Smooth muscle cell (in vitro differentiated cells): ENCODE measurements at regions not wholly inside any gene's neighbourhood (a gene's known extent, or its start where the extent isn't known, plus 50 kb on each side); places are given as distances from the start of the nearest gene placed in this dataset.

ENCODE experiments used
- DNase-seq: peaks from one replicate; lab custom pipeline; 2025; ENCODE audit not compliant: unreplicated experiment; lab: John Stamatoyannopoulos, UW
- H2AFZ ChIP-seq: fragments of 200-600 bp; sonication (generic); 2 replicates; pipeline ENCODE4 v1.6.0; 2016; ENCODE audit warnings: antibody characterized with exemption, low read depth, mild to moderate bottlenecking
- H3F3A ChIP-seq: fragments of 200-600 bp; sonication (generic); 2 replicates; pipeline ENCODE4 v1.6.0; 2017; ENCODE audit warnings: antibody characterized with exemption, low read depth
- H3K27ac ChIP-seq: fragments of 200-600 bp; sonication (generic); 2 replicates; pipeline ENCODE4 v1.5.1; 2016; ENCODE audit warnings: low read depth, mild to moderate bottlenecking
- H3K27me3 ChIP-seq: fragments of 200-600 bp; sonication (generic); 2 replicates; pipeline ENCODE4 v1.6.1; 2016; ENCODE audit warnings: low read depth, mild to moderate bottlenecking
- H3K36me3 ChIP-seq: fragments of 200-600 bp; sonication (generic); 2 replicates; pipeline ENCODE4 v1.5.1; 2016; ENCODE audit warnings: low read depth
- H3K4me1 ChIP-seq: fragments of 200-600 bp; sonication (generic); 2 replicates; pipeline ENCODE4 v1.5.1; 2016; ENCODE audit warnings: low read depth
- H3K4me2 ChIP-seq: fragments of 200-600 bp; sonication (generic); 2 replicates; pipeline ENCODE4 v1.6.0; 2016; ENCODE audit warnings: mild to moderate bottlenecking
- H3K4me3 ChIP-seq: fragments of 200-600 bp; sonication (generic); 2 replicates; pipeline ENCODE4 v1.5.1; 2016; ENCODE audit warnings: mild to moderate bottlenecking
- H3K79me2 ChIP-seq: fragments of 200-600 bp; sonication (generic); 2 replicates; pipeline ENCODE4 v1.6.0; 2016; ENCODE audit warnings: low read depth, mild to moderate bottlenecking
- H3K9ac ChIP-seq: fragments of 200-600 bp; sonication (generic); 2 replicates; pipeline ENCODE4 v1.6.0; 2016; ENCODE audit warnings: low read depth
- H3K9me3 ChIP-seq: fragments of 200-600 bp; sonication (generic); replicated peaks from 2 replicates; pipeline ENCODE4 v1.5.1; 2016; ENCODE audit warnings: low read depth
- H4K20me1 ChIP-seq: fragments of 200-600 bp; sonication (generic); 2 replicates; pipeline ENCODE4 v1.6.0; 2016; ENCODE audit warnings: low read depth
- WGBS: methylation state at CpG from one replicate; pipeline ENCODE4 v1.1.7; 2016; ENCODE audit warnings: low lambda C conversion rate; 5-methylcytosine and 5-hydroxymethylcytosine counted together
- TF ChIP-seq, protein P1 (sequence below): fragments of 200-600 bp; sonication (generic); IDR thresholded peaks from 2 replicates; pipeline ENCODE4 v1.5.1; 2017; ENCODE audit warnings: borderline replicate concordance, mild to moderate bottlenecking, antibody characterized with exemption; ENCODE audit not compliant: insufficient read depth, poor library complexity, severe bottlenecking

DNA sequence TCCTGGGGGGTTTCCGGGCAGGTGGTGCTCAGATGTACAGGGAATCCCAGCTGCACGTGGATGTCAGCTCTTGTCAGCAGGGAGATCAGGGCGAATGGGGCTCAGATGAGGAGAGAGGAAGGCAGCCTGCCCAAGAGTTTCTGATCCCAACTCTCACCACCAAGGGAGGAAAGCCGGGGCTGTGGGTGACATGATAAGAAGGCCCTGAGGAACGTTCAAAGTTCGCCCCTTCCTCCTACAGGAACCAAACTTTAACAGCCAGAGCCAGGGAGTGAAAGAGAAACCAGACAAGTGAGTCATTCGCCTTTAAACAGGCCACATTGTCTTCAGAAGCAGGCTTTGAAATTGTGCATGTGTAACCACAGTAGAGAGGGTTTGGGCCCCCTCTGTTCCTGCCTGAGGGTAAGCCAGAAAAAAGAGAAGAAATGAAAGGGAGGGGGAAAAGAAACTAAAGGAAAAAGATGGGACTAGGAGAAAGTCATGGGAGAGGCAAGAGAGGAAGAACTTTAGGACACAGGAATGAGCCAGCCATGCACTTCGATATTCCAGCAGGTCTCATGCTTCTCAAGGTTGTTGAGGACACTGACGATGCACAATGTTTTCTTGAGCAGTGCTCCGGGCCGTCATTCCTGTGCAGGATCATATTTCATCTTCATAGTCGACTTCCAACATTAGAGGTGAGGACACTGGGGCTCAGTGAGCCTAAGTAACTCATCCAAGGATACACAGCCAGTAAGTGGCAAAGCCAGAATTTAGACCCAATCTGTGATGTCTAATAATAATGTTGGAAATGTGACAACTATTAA, 691.4 kb upstream of the TBX3 start:
- H2AFZ ChIP-seq = no peak overlapping the region
- peak overlapping the region; percentile 92 for H3K27ac ChIP-seq
- no peaks in the 10 kb centered on the region for H3K79me2 ChIP-seq
- H3K27me3 ChIP-seq = no peaks in the 10 kb centered on the region
- DNase-seq = no peak
- peak overlapping the region; percentile 62 for H3K9ac ChIP-seq
- peaks cover 28% of the 10 kb centered on the region for H3F3A ChIP-seq
- no peaks in the 10 kb centered on the region for H3K9me3 ChIP-seq
- 15% methylated on average over 12 of the region's 12 CpGs for WGBS
- H4K20me1 ChIP-seq = no peaks in the 10 kb centered on the region
- H3K36me3 ChIP-seq = no peaks in the 10 kb centered on the region
- H3K4me1 ChIP-seq = peaks cover 8% of the 10 kb centered on the region
- H3K4me3 ChIP-seq = no peak overlapping the region
- TF ChIP-seq, protein P1, sequence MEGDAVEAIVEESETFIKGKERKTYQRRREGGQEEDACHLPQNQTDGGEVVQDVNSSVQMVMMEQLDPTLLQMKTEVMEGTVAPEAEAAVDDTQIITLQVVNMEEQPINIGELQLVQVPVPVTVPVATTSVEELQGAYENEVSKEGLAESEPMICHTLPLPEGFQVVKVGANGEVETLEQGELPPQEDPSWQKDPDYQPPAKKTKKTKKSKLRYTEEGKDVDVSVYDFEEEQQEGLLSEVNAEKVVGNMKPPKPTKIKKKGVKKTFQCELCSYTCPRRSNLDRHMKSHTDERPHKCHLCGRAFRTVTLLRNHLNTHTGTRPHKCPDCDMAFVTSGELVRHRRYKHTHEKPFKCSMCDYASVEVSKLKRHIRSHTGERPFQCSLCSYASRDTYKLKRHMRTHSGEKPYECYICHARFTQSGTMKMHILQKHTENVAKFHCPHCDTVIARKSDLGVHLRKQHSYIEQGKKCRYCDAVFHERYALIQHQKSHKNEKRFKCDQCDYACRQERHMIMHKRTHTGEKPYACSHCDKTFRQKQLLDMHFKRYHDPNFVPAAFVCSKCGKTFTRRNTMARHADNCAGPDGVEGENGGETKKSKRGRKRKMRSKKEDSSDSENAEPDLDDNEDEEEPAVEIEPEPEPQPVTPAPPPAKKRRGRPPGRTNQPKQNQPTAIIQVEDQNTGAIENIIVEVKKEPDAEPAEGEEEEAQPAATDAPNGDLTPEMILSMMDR = no peak
- peak overlapping the region; percentile 52 for H3K4me2 ChIP-seq

- Histone ChIP-seq H3F3A (peaks cover 34% of the 10 kb centered on the region), H3K9me3 (no peaks in the 10 kb centered on the region), H4K20me1 (no peaks in the 10 kb centered on the region), H3K4me3 (no peak overlapping the region), H2AFZ (no peak overlapping the region), H3K79me2 (no peaks in the 10 kb centered on the region), H3K27me3 (no peaks in the 10 kb centered on the region), H3K36me3 (no peaks in the 10 kb centered on the region), H3K4me1 (peaks cover 8% of the 10 kb centered on the region), H3K9ac (peak overlapping the region; percentile 62), H3K27ac (peak overlapping the region; percentile 92), H3K4me2 (peak overlapping the region; percentile 52)
- WGBS = 48% methylated on average over 4 of the region's 4 CpGs
- DNase-seq = no peak
- TF ChIP-seq, protein P1 = no peak
Measured at GRCh38 chr12:115374480-115375185, 690.7 kb upstream of the TBX3 start.

GRCh38 chr12:115371711-115372110, 687.7 kb upstream of the TBX3 start:
- no peak for DNase-seq
- H3K9me3 ChIP-seq = no peaks in the 10 kb centered on the region
- no peaks in the 10 kb centered on the region for H3K36me3 ChIP-seq
- peaks cover 30% of the 10 kb centered on the region for H3F3A ChIP-seq
- no peaks in the 10 kb centered on the region for H4K20me1 ChIP-seq
- no peaks in the 10 kb centered on the region for H3K27me3 ChIP-seq
- peaks cover 8% of the 10 kb centered on the region for H3K4me1 ChIP-seq
- peak overlapping the region; percentile 16 for H3K4me2 ChIP-seq
- 18% methylated on average over 4 of the region's 4 CpGs for WGBS
- peak overlapping the region; percentile 60 for H2AFZ ChIP-seq
- H3K9ac ChIP-seq = no peak overlapping the region
- no peaks in the 10 kb centered on the region for H3K79me2 ChIP-seq
- H3K27ac ChIP-seq = peak overlapping the region; percentile 67
- TF ChIP-seq, protein P1 = no peak
- H3K4me3 ChIP-seq = no peak overlapping the region
